Left ventricle myocardium inferior (tissue), 1 donor: ENCODE measurements at regions not wholly inside any gene's neighbourhood (a gene's known extent, or its start where the extent isn't known, plus 50 kb on each side); places are given as distances from the start of the nearest gene placed in this dataset.
"Not testable (repeated sequence)": the region's sequence is repeated elsewhere in the genome, so short reads cannot be mapped to it uniquely, and the experiment has no call there.

Experiments
- DNase-seq: peaks from one replicate; pipeline ENCODE4 v3.0.0-alpha.2; 2020
- H3K27ac ChIP-seq: fragments of 200-600 bp; replicated peaks from 2 replicates; pipeline ENCODE4 v1.8.0; 2021
- H3K27me3 ChIP-seq: fragments of 200-600 bp; 2 replicates; pipeline ENCODE4 v1.8.0; 2021; ENCODE audit warnings: low read depth
- H3K36me3 ChIP-seq: fragments of 200-600 bp; 2 replicates; pipeline ENCODE4 v1.8.0; 2021
- H3K4me1 ChIP-seq: fragments of 200-600 bp; 2 replicates; pipeline ENCODE4 v1.8.0; 2021
- H3K4me3 ChIP-seq: fragments of 200-600 bp; 2 replicates; pipeline ENCODE4 v1.8.0; 2021; ENCODE audit warnings: mild to moderate bottlenecking, moderate library complexity
- H3K9me3 ChIP-seq: fragments of 200-600 bp; replicated peaks from 2 replicates; pipeline ENCODE4 v1.8.0; 2021
- CTCF ChIP-seq: fragments of 200-600 bp; IDR thresholded peaks from 2 replicates; pipeline ENCODE4 v1.8.0; 2021; ENCODE audit warnings: antibody characterized with exemption, mild to moderate bottlenecking, borderline replicate concordance
- intact Hi-C: fragments of 100-400 bp; cut with micrococcal nuclease; formaldehyde crosslinking; loops from one replicate; pipeline ENCODE4 v1.11.0; 2022
- donor health status: DM: no; HTN: yes; CAD: no; lungs with severe emphysema.

- Histone ChIP-seq H3K9me3 (no peaks in the 10 kb centered on the region), H3K4me3 (no peak overlapping the region), H3K4me1 (peaks cover 5% of the 10 kb centered on the region), H3K36me3 (no peaks in the 10 kb centered on the region), H3K27me3 (no peaks in the 10 kb centered on the region), H3K27ac (no peak overlapping the region)
- TF ChIP-seq CTCF: no peak
- DNase-seq: no peak
- intact Hi-C loops: no loop called here
Observed at GRCh38 chr14:48709277-48709785, 876.8 kb downstream of the RPS29 start.

DNA sequence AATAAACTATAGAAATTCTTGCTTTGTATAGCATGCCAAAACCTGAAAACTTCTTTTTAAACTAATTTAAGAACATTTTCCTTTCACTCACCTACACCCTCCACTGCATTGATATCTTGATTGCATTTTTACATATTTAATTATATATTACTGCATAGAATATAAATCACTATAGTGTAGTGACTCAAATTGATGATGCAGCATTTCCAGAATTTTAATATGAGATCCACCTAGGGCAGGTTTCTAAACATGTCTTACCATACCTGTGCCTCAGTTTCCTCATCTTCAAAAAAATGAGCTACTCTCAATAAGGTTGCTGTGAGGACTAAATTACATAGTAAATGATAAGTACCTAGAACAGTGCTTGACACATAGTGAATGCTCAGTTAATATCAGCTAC is 881.5 kb downstream of the RPS29 start:
- no peak for TF ChIP-seq CTCF
- H3K36me3 ChIP-seq: no peaks in the 10 kb centered on the region
- H3K27ac ChIP-seq: no peak overlapping the region

GRCh38 chr14:48703728-48704467 is 882.3 kb downstream of the RPS29 start:
- DNase-seq: no peak
- TF ChIP-seq CTCF: no peak
- intact Hi-C loops: no loop called here
- peaks cover 29% of the 10 kb centered on the region for H3K9me3 ChIP-seq
- H3K27me3 ChIP-seq: no peaks in the 10 kb centered on the region
- no peak overlapping the region for H3K4me3 ChIP-seq
- H3K4me1 ChIP-seq: peaks cover 14% of the 10 kb centered on the region
- no peak overlapping the region for H3K27ac ChIP-seq
- H3K36me3 ChIP-seq: no peaks in the 10 kb centered on the region

More for the DNA sequence above, 881.5 kb downstream of the RPS29 start:
- H3K27me3 ChIP-seq: no peaks in the 10 kb centered on the region
- H3K4me1 ChIP-seq: peaks cover 14% of the 10 kb centered on the region
- DNase-seq: no peak
- no peak overlapping the region for H3K4me3 ChIP-seq
- peaks cover 22% of the 10 kb centered on the region for H3K9me3 ChIP-seq
- intact Hi-C loops: no loop called here

- H3K36me3 ChIP-seq, DNase-seq, intact Hi-C loops, H3K4me3 ChIP-seq, H3K27me3 ChIP-seq, H3K27ac ChIP-seq, H3K4me1 ChIP-seq: not testable (repeated sequence)
- peaks cover 37% of the 10 kb centered on the region for H3K9me3 ChIP-seq
Observed at GRCh38 chr14:48697362-48697761, 888.8 kb downstream of the RPS29 start.

GRCh38 chr14:48693793-48694192 is 892.4 kb downstream of the RPS29 start:
- intact Hi-C loops: no loop called here
- H3K36me3 ChIP-seq: no peaks in the 10 kb centered on the region

More at GRCh38 chr14:48693793-48694192, 892.4 kb downstream of the RPS29 start:
- Histone ChIP-seq H3K27me3 (no peaks in the 10 kb centered on the region), H3K9me3 (peaks cover 11% of the 10 kb centered on the region), H3K27ac (no peak overlapping the region), H3K4me3 (no peak overlapping the region), H3K4me1 (peaks cover 4% of the 10 kb centered on the region)
- TF ChIP-seq CTCF: no peak
- no peak for DNase-seq
